Lung (tissue), 11 donors: ENCODE measurements at regions not wholly inside any gene's neighbourhood (a gene's known extent, or its start where the extent isn't known, plus 50 kb on each side); places are given as distances from the start of the nearest gene placed in this dataset.
A peak's percentile ranks its signal among the peaks of the same experiment; 100 is the strongest.

Experiments
- ATAC-seq: fragments of 200-7000 bp; cut with Tn5 transposase; one replicate; pipeline ENCODE4 v1.9.1; 2020; ENCODE audit warnings: moderate number of reproducible peaks; ENCODE audit not compliant: insufficient read depth, low FRiP score
- DNase-seq, 3 donors: peaks; one replicate each; pipeline ENCODE4 v3.0.0-alpha.2; 2013 to 2017
- H3K27ac ChIP-seq, 2 donors: one replicate each; pipeline ENCODE4 v1.5.1; 2013; ENCODE audit warnings: mild to moderate bottlenecking in 2 of 2, moderate library complexity in 2 of 2, control low read depth in 1 of 2, inconsistent platforms in 1 of 2, low read depth in 1 of 2, low read length in 1 of 2
- H3K27me3 ChIP-seq, 3 donors: one replicate each; pipeline ENCODE4 v1.5.1; 2013; ENCODE audit warnings: low read length in 2 of 3; ENCODE audit not compliant: control insufficient read depth in 3 of 3, insufficient read depth in 3 of 3
- H3K36me3 ChIP-seq, 4 donors: one replicate each; pipeline ENCODE4 v1.5.1; 2013; ENCODE audit warnings: low read length in 4 of 4, mild to moderate bottlenecking in 1 of 4, moderate library complexity in 1 of 4; ENCODE audit not compliant: control insufficient read depth in 4 of 4, insufficient read depth in 4 of 4
- H3K4me1 ChIP-seq, 5 donors: one replicate each; pipeline ENCODE4 v1.5.1; 2013; ENCODE audit warnings: low read length in 5 of 5, mild to moderate bottlenecking in 2 of 5, moderate library complexity in 1 of 5; ENCODE audit not compliant: control insufficient read depth in 5 of 5, insufficient read depth in 5 of 5
- H3K4me3 ChIP-seq: one replicate; pipeline ENCODE4 v1.5.1; 2013; ENCODE audit warnings: mild to moderate bottlenecking, control low read depth, moderate library complexity
- H3K9ac ChIP-seq, 2 donors: one replicate each; pipeline ENCODE4 v1.5.1; 2013; ENCODE audit warnings: low read length in 2 of 2, control low read depth in 1 of 2; ENCODE audit not compliant: insufficient read depth in 1 of 2
- H3K9me3 ChIP-seq, 4 donors: one replicate each; pipeline ENCODE4 v1.5.1; 2013; ENCODE audit warnings: low read length in 3 of 4, mild to moderate bottlenecking in 1 of 4, moderate library complexity in 1 of 4; ENCODE audit not compliant: control insufficient read depth in 4 of 4, insufficient read depth in 3 of 4
- WGBS, 2 donors: extraction: QIAGEN DNeasy Blood & Tissue Kit; methylation state at CpG; one replicate each; pipeline ENCODE4 v1.1.7; 2013; 5-methylcytosine and 5-hydroxymethylcytosine counted together
- TF ChIP-seq, protein P1 (sequence below): IDR thresholded peaks from 2 replicates; pipeline ENCODE4 v1.5.1; 2012; ENCODE audit warnings: mild to moderate bottlenecking; ENCODE audit errors: control extremely low read depth, extremely low read depth
- donor health status: control.
- donor health status: control.
- donor health status: Bipolar disorder and iron deficiency.
- donor health status: healthy.
- donor health status: DM: yes; HTN: yes; CAD: no.

GRCh38 chr9:23322392-23322791 lies 503.6 kb downstream of the ELAVL2 start:
- ATAC-seq = no peak
- 67 to 68% methylated on average over 4 of the region's 4 CpGs for WGBS, 2 donors

DNA sequence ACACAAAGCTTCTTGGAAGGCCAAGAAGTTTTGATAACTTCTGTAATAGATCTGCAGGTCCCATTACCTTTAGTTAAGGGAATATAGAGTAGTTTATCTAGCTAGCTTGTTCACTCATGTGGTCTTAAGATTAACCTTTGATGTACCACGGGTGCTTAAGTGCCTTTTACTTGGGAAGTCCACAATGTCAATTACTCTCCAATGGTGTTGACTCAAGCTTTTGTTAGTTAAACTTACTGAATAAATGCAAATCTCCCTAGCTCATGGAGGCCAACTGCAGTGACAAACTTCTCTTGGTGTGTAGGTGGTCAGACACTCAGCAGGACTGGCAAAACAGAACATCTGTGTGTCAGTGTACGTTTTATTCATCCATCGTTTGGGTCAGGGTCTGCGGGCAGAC lies 501.5 kb downstream of the ELAVL2 start:
- H3K4me3 ChIP-seq = no peak overlapping the region
- peak in 1 of 3 donors; percentile 8 for DNase-seq

More at GRCh38 chr9:23322392-23322791, 503.6 kb downstream of the ELAVL2 start:
- no peaks in the 10 kb centered on the region for H3K36me3 ChIP-seq
- TF ChIP-seq, protein P1, sequence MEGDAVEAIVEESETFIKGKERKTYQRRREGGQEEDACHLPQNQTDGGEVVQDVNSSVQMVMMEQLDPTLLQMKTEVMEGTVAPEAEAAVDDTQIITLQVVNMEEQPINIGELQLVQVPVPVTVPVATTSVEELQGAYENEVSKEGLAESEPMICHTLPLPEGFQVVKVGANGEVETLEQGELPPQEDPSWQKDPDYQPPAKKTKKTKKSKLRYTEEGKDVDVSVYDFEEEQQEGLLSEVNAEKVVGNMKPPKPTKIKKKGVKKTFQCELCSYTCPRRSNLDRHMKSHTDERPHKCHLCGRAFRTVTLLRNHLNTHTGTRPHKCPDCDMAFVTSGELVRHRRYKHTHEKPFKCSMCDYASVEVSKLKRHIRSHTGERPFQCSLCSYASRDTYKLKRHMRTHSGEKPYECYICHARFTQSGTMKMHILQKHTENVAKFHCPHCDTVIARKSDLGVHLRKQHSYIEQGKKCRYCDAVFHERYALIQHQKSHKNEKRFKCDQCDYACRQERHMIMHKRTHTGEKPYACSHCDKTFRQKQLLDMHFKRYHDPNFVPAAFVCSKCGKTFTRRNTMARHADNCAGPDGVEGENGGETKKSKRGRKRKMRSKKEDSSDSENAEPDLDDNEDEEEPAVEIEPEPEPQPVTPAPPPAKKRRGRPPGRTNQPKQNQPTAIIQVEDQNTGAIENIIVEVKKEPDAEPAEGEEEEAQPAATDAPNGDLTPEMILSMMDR = no peak
- H3K27ac ChIP-seq = no peak overlapping the region
- no peaks in the 10 kb centered on the region for H3K9me3 ChIP-seq
- H3K4me3 ChIP-seq = no peak overlapping the region
- no peaks in the 10 kb centered on the region for H3K4me1 ChIP-seq
- no peaks in the 10 kb centered on the region for H3K27me3 ChIP-seq
- peak in 1 of 3 donors; percentile 3 for DNase-seq
- H3K9ac ChIP-seq = no peak overlapping the region

DNA sequence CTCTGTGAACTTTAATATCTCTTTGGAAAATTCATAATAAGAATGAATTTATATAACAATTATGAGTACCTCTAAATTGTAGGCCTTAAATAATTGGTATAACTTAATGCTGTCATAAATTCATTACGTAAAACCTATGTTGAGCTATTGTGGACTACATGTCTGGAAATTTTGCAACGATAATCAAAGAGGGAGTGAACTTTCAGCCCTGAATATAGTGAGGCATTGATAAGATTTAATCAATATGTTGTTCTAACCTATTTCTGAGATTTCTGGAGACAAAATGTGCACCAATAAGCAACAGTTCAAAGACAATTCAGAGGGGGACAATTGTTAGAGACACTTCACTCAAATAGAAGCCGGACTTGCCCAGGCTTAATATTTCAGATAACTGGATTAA lies 499.4 kb downstream of the ELAVL2 start:
- no peak overlapping the region for H3K27ac ChIP-seq
- H3K4me3 ChIP-seq = no peak overlapping the region
- ATAC-seq (no peak), DNase-seq (no peak)
- H3K27me3 ChIP-seq = no peaks in the 10 kb centered on the region
- 91 to 93% methylated on average over 3 of the region's 3 CpGs for WGBS, 2 donors
- no peaks in the 10 kb centered on the region for H3K4me1 ChIP-seq
- H3K9ac ChIP-seq = no peak overlapping the region
- H3K9me3 ChIP-seq = peaks cover 0 to 5% (median under 1%) of the 10 kb centered on the region in 4 donors
- TF ChIP-seq, protein P1 = no peak
- no peaks in the 10 kb centered on the region for H3K36me3 ChIP-seq

More for the DNA sequence above, 501.5 kb downstream of the ELAVL2 start:
- Histone ChIP-seq H3K9ac (no peak overlapping the region), H3K36me3 (no peaks in the 10 kb centered on the region), H3K4me1 (no peaks in the 10 kb centered on the region), H3K9me3 (no peaks in the 10 kb centered on the region), H3K27ac (no peak overlapping the region), H3K27me3 (no peaks in the 10 kb centered on the region)
- WGBS, 2 donors = 72 to 78% methylated on average over 4 of the region's 4 CpGs
- ATAC-seq = no peak
- TF ChIP-seq, protein P1 = no peak

DNA sequence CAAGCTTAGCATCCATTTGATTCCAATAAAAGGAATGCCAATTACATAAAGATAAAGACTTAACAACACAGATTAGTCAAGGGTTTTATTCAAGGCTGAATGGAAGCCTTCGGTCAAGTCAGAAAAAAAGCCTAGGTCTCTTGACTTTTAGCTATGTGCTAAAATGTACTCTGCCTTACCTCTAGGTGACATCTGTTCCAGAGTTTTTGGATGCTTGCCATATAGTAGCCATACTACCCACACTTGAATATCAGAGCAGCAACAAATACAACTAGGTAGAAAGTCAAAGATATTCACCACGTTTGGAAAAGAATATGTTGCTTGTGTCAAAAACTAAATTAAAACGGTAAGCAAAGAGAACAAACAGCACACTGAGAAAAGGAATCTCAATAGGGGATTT lies 484.7 kb downstream of the ELAVL2 start:
- Histone ChIP-seq H3K27me3 (no peaks in the 10 kb centered on the region), H3K36me3 (no peaks in the 10 kb centered on the region), H3K4me3 (no peak overlapping the region), H3K9ac (no peak overlapping the region), H3K4me1 (peaks cover 0 to 3% (median 0%) of the 10 kb centered on the region in 5 donors), H3K27ac (no peak overlapping the region), H3K9me3 (no peaks in the 10 kb centered on the region)
- no peak for DNase-seq
- no peak for ATAC-seq
- 67 to 72% methylated on average over 3 of the region's 3 CpGs for WGBS, 2 donors
- TF ChIP-seq, protein P1 = no peak
